Esophagus muscularis mucosa (tissue), 3 donors: ENCODE measurements at regions not wholly inside any gene's neighbourhood (a gene's known extent, or its start where the extent isn't known, plus 50 kb on each side); places are given as distances from the start of the nearest gene placed in this dataset.

Experiments
- POLR2AphosphoS5 ChIP-seq, 2 donors: sonication (generic); formaldehyde crosslinking; IDR thresholded peaks; one replicate each; pipeline ENCODE4 v1.6.1; 2017; ENCODE audit warnings: antibody characterized with exemption in 2 of 2
- TF ChIP-seq, protein P1 (sequence below), 3 experiments: fragments of 200-600 bp in 2 of 3; fragments of 450-650 bp in 1 of 3; sonication (generic) in 2 of 3; IDR thresholded peaks; one replicate each; pipeline ENCODE4 v1.5.1; 2017 to 2019; ENCODE audit warnings: antibody characterized with exemption in 3 of 3, mild to moderate bottlenecking in 2 of 3, moderate library complexity in 1 of 3

DNA sequence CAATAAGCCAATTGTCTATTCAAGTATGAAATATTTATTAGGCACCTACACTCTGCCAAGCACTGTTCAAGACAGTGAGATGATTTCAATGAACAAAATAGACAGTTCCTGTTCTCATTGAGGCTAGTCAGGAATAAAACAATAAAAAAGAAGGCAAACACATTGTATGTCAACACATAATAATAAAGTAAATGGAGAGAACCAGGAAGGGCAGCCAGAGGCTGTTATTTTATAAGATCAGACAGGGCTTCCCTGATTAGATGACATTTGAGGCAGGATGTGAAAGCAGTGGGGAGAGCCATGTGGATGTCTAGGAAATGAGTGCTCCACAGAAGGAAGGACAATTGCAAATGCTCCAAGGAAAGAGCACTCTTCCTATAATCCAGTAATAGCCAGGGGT is 2371.1 kb downstream of the MAT2B start:
- TF ChIP-seq, protein P1, sequence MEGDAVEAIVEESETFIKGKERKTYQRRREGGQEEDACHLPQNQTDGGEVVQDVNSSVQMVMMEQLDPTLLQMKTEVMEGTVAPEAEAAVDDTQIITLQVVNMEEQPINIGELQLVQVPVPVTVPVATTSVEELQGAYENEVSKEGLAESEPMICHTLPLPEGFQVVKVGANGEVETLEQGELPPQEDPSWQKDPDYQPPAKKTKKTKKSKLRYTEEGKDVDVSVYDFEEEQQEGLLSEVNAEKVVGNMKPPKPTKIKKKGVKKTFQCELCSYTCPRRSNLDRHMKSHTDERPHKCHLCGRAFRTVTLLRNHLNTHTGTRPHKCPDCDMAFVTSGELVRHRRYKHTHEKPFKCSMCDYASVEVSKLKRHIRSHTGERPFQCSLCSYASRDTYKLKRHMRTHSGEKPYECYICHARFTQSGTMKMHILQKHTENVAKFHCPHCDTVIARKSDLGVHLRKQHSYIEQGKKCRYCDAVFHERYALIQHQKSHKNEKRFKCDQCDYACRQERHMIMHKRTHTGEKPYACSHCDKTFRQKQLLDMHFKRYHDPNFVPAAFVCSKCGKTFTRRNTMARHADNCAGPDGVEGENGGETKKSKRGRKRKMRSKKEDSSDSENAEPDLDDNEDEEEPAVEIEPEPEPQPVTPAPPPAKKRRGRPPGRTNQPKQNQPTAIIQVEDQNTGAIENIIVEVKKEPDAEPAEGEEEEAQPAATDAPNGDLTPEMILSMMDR (IDR thresholded peaks at IDR 0.05) = no peak
- TF ChIP-seq POLR2AphosphoS5 (IDR thresholded peaks at IDR 0.05) = no peak
